CD4-positive, alpha-beta T cell treated with Interleukin-17A for 1 hour (primary cell): ENCODE measurements at regions not wholly inside any gene's neighbourhood (a gene's known extent, or its start where the extent isn't known, plus 50 kb on each side); places are given as distances from the start of the nearest gene placed in this dataset.
A peak's percentile ranks its signal among the peaks of the same experiment; 100 is the strongest.

Experiments used
- DNase-seq: peaks from one replicate; pipeline ENCODE4 v3.0.0-alpha.2; 2020

DNA sequence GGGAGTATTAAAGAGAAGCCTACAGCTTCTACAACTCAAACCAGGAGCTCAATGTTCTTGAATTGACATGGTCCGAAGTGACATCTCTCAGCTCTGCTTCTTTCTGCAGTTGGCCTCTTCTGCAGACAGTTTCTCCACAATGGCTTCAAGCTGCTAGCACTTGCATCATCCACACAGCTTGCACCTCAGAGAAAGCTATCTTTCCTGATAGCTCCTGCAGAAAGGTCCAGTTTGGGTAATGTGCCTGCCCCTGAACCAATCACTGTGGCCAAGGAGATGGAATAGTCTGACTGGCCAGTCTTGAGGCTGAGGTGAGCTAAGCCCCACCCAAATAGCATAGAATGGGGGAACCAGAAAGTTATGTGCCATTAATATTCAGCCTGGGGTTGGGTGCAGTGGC, 95.8 kb upstream of the ABCA1 start:
- no peak for DNase-seq

GRCh38 chr9:105024529-105024928, 96.6 kb upstream of the ABCA1 start:
- no peak for DNase-seq

GRCh38 chr9:105026451-105026850, 98.5 kb upstream of the ABCA1 start:
- DNase-seq: no peak

GRCh38 chr9:105027084-105027483, 99.1 kb upstream of the ABCA1 start:
- no peak for DNase-seq

GRCh38 chr9:105030285-105030684, 102.3 kb upstream of the ABCA1 start:
- no peak for DNase-seq

DNA sequence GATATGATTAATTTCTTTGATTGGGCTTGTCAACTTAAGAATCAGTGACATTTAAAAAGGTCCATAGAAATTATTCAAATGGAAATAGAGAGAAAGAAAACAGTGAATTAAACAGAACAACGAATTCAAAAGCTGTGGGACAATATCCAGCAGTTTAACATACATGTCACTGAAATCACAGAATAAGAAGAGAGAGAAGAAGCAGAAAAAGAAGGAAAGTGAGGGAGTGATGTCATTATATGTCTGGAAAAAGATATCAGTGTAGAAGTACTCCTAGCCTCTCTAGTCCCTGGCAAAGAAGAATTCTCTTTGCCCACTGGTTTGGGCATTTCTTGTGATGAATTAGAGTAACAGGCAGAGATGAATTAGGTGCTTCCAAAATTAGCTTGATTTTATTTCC, 109.2 kb upstream of the ABCA1 start:
- DNase-seq: no peak

- DNase-seq: no peak
These were observed 110.1 kb upstream of the ABCA1 start for GRCh38 chr9:105038051-105038450.

DNA sequence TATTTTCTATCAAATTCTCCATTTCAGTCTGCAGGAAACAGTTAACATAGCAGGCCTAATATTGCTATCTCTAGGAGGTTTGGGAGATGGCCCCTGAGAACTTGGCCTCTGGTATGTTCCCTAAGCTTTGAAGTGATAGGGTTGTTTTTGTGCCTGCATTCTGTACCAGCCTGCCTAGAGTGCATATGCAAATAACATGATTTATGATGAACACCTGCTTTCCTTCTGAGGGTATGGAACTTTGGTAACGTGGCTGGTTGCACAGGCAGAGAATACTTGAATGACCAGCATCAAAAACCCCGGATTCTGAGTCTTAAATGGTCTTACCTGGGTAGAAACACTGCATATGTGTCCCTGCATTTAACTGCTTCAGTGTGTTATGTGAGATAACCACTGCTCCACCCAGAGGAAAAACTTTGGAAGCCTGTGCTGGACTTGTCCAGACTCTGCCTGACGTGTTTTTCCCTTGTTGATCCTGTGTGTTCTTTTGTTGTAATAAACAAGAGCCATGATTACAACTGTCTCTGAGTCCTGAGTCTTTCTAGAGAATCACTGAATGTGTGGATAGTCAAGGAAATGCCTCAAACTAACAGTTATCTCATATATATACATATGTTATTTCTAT, 111.3 kb upstream of the ABCA1 start:
- DNase-seq: no peak

- DNase-seq: no peak
These were observed 115.5 kb upstream of the ABCA1 start for GRCh38 chr9:105043370-105043936.

DNA sequence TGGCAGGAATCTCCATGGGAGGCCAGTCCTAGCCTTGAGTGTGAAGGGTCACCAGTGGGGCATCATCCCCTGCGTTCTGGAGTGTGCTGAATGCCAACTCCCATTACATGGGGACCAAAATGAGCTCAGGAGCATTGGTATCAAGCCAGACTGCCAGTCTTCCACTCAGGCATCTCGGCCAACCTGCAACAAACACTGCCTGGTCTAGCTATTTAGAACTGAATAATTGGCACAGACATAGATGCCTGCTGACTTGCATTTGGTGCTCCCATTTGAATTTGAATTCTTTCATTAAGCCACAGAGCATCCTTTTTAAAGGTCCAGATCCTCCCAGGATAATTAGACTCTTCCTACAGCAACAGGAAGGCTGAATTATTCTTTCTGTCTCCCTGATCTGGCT, 116.6 kb upstream of the ABCA1 start:
- no peak for DNase-seq

DNA sequence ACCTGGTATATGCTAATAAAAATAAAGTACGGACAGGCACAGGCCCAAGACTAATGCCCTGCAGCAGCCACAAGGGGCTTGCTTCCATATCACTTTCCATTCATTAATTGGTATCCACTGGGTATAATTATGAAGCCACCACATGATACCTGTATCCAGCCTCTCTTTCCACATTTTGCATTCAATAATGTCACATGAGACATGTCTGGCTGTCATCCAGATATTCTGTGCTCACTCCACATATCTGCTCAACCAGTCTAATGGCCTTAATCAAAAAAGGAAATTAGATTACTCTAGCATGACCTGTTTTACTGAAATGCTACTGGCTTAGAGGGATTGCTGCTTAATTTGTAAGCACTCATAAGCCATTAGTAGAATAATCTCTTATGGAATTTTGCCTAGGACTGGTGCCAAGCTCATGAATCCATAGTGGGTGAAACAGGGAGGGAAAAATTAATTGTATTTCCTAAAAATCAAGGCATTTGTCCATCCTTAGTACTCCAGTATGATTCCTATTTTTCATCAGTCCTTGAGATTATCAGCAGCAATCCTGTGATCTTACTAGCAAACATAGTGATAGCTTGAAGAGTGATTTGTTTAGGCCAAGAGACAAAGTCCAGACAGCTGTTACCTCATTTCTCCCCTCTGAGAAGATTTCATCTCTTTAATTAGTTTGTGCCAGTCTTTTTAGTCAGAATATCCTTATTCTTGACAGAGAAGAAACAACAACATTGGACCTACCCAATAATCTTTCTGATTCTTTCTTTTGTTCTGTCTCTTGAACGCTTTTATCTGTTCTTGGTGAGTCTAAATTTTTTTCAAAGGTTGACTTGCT, 119.2 kb upstream of the ABCA1 start:
- no peak for DNase-seq

DNA sequence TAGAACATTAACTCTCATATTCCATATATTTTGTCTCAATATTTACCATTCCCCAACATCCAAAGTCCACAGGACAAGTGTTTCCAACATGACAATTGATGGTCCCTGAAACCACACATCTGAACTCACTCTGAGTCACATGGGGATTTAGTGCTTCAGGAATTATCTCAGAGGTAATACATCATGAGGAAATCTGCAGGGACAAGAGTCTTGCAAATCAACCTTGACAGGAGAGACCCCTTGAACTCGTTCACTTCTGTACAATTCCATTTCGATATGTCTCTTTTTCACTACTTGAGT, 119.7 kb upstream of the ABCA1 start:
- DNase-seq: no peak

- DNase-seq: no peak
These were observed 120.4 kb upstream of the ABCA1 start for GRCh38 chr9:105048331-105048730.

GRCh38 chr9:105050296-105050695, 122.3 kb upstream of the ABCA1 start:
- no peak for DNase-seq

GRCh38 chr9:105051897-105052296, 123.9 kb upstream of the ABCA1 start:
- DNase-seq: peak; percentile 37

DNA sequence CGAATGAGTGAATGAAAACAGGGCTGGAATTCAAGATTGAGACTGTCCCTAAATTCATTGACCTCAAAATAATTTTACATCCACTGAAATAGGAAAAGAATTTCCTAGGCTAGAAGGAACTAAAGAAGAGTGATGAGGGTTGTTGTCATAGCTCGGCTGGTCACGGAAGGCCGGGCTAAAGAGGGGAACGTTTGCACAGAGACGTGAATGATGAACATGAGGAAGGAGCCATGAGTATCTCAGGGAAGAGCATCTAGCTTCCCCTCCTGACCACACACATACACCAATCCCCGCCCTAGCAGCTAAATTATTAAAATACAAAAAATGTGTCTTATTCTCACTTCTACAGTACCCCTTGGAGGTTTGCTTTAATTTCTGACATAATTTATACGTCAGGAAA, 124.4 kb upstream of the ABCA1 start:
- DNase-seq: no peak

DNA sequence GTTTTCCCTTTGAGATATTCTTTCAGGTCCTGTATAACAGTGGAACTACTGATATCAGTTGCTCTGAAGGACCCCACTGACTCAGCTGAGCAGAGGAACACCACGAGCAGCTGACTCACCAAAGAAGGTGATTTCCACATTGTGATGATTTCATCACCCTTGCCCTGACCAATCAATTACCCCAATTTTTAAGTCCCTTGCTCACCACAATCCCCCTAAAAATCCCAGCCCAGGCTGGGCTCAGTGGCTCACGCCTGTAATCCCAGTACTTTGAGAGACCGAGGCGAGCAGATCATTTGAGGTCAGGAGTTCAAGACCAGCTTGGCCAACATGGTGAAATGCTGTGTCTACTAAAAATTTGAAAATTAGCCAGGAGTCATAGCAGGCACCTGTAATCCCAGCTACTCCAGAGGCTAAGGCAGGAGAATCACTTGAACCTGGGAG, 125.3 kb upstream of the ABCA1 start:
- peak; percentile 8 for DNase-seq

DNA sequence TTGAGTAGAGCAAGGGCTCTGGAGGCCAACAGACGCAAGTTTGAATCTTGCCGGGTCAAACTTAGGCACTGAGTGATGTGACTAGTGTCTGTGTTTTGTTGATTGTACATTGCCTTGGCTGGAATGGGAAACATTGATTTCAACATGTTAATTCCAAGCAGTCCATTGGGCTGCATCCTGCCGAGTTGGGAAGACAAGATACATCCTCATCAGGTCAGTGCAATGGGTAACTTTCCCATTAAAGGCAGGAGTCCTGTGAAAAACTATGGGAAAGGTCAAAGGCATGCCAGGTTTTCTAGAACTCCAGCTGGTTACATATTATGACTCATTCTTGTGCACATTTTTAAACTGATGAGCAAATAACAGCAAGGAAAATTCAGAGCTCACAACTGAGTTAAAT, 126.5 kb upstream of the ABCA1 start:
- no peak for DNase-seq

GRCh38 chr9:105055917-105056316, 128.0 kb upstream of the ABCA1 start:
- DNase-seq: no peak

GRCh38 chr9:105057551-105057950, 129.6 kb upstream of the ABCA1 start:
- DNase-seq: no peak

DNA sequence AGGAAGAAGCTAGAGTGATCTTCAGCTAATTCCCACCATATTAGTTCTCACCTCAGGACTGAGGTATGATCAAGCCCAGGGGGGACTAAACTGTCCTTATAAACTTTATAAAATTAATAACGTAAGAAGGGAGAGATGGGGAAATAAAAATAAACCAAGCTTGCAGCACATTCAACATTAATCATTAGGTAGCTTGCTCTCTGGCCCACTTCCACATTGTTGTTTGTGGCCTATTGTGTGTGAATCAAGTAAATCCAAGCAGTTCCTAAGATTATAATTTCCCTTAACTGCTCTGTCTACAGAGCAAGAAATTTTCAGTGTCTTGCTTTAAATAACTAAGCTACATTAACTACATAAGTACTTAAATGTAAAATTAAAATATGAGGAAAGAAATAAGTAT, 131.3 kb upstream of the ABCA1 start:
- no peak for DNase-seq

- DNase-seq: no peak
These were observed 134.4 kb upstream of the ABCA1 start for GRCh38 chr9:105062222-105062855.

DNA sequence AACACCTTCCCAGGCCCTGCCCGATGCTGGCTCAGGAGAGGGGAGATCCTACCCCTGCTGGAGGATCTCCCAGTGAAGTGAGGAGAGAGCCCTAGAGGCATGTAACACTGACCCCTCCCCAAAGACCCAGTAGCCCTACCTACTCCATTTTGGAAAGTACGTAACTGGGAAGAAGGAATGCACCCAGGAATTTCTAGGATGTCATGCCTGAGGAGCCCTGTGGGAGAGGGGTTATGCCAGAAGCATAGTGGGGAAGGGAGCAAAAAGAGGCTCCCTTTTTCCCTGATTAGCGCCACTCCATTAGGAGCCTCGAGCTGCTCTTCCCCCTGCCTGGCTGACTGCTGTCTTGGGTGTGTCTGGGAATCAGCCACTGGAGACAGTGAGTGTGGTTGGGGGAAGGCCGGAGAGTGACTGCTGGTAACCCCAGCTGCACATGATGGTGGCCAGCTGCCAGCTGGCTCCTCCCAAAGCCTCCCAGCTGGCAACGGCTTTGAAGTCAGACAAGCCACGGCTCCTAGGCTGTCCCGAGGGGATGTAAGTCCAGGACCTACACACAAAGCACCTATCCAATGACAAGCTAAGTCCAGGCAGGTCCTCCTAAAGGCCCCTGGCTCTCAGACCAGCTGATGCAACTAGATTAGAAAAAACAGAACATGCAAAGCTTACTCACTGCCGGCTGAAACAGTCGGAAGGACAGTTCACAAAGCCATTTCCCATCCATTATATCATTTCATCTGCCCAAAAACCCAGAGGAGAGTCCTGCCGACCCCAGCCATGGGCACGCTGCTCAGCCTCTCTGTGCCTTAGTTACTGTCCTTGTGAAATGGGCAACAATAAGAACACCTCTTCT, 136.5 kb upstream of the ABCA1 start:
- no peak for DNase-seq
